Glomerular endothelial cell (primary cell): ENCODE measurements at regions not wholly inside any gene's neighbourhood (a gene's known extent, or its start where the extent isn't known, plus 50 kb on each side); places are given as distances from the start of the nearest gene placed in this dataset.

Experiments used
- DNase-seq: peaks from one replicate; pipeline ENCODE4 v3.0.0-alpha.2; 2011; ENCODE audit warnings: low read depth, low spot score; ENCODE audit errors: extremely low read depth

- DNase-seq = no peak
Measured at GRCh38 chr2:60400462-60401246, 152.8 kb downstream of the BCL11A start.

DNA sequence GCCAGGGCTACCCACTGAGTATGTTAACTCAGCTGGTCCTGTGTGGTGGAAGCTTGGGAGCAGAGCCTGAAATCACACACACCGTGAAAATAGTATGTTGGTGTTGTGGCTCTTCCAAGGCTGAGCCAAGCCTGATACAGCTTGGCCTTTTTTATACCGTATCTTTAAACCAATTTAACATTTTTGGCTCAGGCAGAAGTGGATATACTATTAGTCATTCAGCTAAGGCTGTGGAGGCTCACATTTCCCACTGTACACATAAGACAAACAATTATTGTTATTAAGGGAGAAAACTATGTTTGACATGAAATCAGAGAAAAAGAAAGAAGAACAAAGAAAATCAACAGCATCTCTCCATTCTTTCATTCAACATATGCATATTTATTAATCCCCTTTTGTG is 159.0 kb downstream of the BCL11A start:
- no peak for DNase-seq

- DNase-seq = no peak
Measured at GRCh38 chr2:60391649-60392375, 161.6 kb downstream of the BCL11A start.

- DNase-seq = no peak
Measured at GRCh38 chr2:60391230-60391629, 162.2 kb downstream of the BCL11A start.

DNA sequence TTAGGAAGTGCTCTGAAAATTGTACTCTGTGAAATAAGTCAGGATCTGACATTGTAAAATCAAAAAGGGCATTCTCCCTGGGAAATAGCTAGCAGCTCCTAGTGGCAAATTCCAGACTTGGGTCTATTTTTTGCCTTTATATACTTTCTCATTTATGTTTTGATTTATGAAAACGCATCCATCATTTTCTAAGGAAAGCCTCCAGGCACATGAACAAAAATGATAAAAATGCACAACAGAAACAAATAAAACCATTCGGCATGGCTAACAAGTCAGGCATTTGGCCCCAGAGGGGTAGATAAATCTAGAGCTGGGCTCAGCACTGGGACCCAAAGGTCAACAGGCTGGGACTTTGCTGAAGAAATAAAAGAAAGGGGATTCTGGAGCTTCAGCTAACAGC is 167.0 kb downstream of the BCL11A start:
- DNase-seq = no peak

GRCh38 chr2:60385648-60386047 is 167.8 kb downstream of the BCL11A start:
- DNase-seq = no peak

DNA sequence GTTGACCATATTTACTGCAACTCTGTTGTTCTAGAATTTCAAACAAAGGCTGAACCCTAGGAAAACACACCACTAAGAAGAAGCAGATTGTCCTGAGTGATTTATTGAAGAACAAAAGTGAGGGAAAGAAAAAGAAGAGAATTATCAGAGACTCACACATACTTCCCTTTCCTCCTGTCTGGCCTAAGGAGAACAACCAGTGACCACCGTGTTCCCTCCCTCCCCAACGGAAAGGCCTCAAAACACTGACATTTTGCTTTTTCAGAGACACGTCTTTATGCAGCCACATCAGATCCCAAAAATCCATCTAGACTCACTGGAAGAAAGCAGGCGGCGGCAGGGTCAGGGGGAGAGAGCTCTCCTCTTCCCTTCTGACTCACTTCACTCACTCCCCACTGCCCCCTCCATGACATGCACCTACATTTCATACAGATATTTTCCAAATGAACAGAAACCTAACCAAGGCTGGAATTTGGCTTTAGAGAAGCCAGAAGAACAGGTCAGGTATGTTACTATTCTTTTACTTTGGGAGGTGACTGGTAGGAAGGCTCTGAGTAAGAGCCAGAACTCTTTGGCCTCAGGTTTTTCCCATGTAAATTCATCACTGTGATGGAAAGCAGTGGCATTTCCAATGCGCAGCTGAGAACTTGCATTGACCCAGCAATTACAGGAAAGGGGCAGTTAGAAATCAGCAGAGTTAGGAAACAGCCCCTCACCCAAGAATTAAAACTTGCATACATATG is 169.9 kb downstream of the BCL11A start:
- DNase-seq = no peak

GRCh38 chr2:60380411-60380810 is 173.0 kb downstream of the BCL11A start:
- no peak for DNase-seq

GRCh38 chr2:60379684-60380083 is 173.8 kb downstream of the BCL11A start:
- DNase-seq = no peak

GRCh38 chr2:60379216-60379615 is 174.2 kb downstream of the BCL11A start:
- no peak for DNase-seq

GRCh38 chr2:60377825-60378224 is 175.6 kb downstream of the BCL11A start:
- DNase-seq = no peak

DNA sequence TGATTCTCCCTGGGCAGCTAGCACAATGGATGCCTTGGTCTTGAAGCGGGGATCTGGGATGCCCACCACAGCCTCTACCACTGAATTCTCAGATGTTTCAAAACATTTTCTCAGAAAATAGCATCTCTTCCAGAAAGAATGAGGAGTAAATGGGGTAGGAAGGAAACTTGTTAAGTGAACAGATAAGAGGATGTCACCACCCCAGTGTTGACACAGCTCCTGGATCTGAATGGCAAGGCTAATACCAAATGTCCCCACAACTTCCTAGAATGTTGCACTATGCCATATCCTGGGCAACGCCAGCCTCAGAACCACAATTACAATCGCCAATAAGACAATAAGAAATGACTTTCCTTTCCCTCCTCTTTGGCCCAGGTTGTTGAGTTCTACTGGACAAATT is 177.2 kb downstream of the BCL11A start:
- DNase-seq = no peak

- DNase-seq = no peak
Measured at GRCh38 chr2:60371681-60372080, 181.8 kb downstream of the BCL11A start.

- DNase-seq = no peak
Measured at GRCh38 chr2:60371219-60371618, 182.2 kb downstream of the BCL11A start.

- no peak for DNase-seq
Measured at GRCh38 chr2:60370814-60371213, 182.6 kb downstream of the BCL11A start.

DNA sequence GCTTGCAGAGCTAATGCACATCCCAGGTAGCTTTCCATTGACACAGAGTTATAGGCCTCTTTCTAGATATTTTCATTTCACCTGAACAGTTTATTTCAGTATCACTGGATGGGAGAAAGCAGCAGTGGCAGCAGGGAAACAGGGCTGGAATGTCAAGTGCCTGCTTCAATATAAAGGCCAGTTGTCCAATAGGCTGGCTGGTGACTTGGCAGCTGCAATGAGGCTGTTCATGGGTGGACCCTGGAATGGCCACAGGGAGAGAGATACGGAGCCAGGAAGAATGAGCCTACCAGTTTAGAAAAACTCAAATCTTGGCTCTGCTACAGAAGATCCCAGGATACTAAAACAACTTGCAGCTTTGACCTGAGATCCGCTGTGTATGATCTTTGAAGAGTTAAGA is 185.0 kb downstream of the BCL11A start:
- no peak for DNase-seq

GRCh38 chr2:60366135-60366712 is 187.2 kb downstream of the BCL11A start:
- no peak for DNase-seq

DNA sequence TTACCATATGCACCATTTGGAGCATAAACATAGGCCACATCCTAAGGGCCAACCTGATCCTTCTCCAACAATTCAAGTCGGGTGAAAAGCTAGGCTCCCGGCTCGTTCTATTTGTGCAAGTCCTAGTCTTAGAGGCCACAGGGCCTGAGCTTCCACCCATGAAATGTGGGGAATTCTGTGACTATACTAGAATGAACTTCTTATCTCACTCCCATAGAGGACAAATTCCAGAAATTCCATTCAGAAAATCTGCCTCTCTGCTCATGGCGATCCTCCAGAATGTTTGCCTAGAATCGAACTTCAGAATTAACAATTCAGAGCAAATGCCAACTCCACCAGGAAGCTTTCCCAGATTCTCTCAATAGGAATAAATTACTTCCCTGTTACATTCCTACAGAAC is 187.9 kb downstream of the BCL11A start:
- DNase-seq = no peak

- no peak for DNase-seq
Measured at GRCh38 chr2:60364491-60364890, 189.0 kb downstream of the BCL11A start.

DNA sequence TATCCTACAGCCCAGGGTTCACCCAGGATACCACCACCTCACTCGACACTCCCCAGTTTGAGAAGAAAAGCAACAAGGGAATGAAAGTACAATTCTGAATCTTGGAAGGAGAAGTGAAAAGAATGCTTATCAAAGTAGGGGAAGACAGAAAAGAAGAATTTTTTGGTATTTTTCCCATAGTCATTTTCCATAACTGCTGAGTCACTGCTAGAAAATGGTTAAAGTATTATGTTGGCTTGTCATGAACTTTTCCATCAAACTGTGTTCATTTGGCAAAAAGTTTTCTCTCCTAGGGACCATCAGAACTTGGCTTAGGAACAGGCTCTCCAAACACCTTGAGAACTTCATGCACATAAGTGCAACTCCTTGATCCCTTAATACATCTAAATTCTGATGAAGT is 192.0 kb downstream of the BCL11A start:
- no peak for DNase-seq

DNA sequence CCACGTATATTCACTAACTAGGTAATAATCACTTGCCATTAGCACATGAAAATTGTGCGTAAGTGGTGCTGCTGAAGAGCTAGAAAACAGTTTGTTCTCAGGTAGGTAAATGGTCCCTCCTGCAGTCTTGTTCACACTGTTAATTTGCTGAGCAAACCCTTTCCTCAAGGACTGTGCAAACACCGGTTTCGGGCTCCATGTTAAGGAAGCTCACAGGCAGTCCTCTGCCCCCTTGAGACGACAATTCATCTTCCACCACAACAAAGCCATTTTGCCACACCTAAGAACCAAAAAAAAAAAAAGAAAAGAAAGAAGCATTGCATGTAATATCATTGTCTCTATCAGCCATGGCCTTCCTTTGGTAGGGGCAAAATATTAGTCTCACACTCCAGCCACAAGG is 193.9 kb downstream of the BCL11A start:
- no peak for DNase-seq
